Panc1 (cell line): ENCODE measurements at regions not wholly inside any gene's neighbourhood (a gene's known extent, or its start where the extent isn't known, plus 50 kb on each side); places are given as distances from the start of the nearest gene placed in this dataset.

ENCODE experiments used
- ATAC-seq: fragments of 200-7000 bp; cut with Tn5 transposase; 2 replicates; pipeline ENCODE4 v1.9.1; 2020; ENCODE audit warnings: mild to moderate bottlenecking, moderate library complexity
- BruUV-seq: library from RNA; stranded (reverse); fragments of 400-500 nt; replicated peaks from 2 replicates; lab custom pipeline; 2021; lab: Mats Ljungman, UMichigan
- CTCF ChIA-PET: fragments of 300-600 bp; sonication (Branson Sonifier 250); formaldehyde crosslinking; loops from one replicate; lab custom pipeline; 2022; ENCODE audit warnings: antibody characterized with exemption; lab: Charles Lee
- POLR2A ChIA-PET: fragments of 300-600 bp; sonication (Branson Sonifier 250); formaldehyde crosslinking; loops from one replicate; lab custom pipeline; 2022; ENCODE audit warnings: antibody characterized with exemption; lab: Charles Lee
- DNase-seq: peaks from one replicate; pipeline ENCODE4 v3.0.0-alpha.2; 2010; ENCODE audit warnings: low read depth, low spot score
- H3K27ac ChIP-seq: 2 replicates; pipeline ENCODE4 v1.5.1; 2011; ENCODE audit warnings: mild to moderate bottlenecking, low read length, inconsistent platforms
- H3K27me3 ChIP-seq: fragments of 200-500 bp; sonication (Bioruptor generic); 2 replicates; pipeline ENCODE4 v1.6.0; 2014; ENCODE audit warnings: low read length, inconsistent platforms; ENCODE audit not compliant: control insufficient read depth, insufficient read depth
- H3K36me3 ChIP-seq: fragments of 200-500 bp; sonication (Bioruptor generic); 2 replicates; pipeline ENCODE4 v1.5.1; 2014; ENCODE audit warnings: inconsistent platforms, mild to moderate bottlenecking, low read length, moderate library complexity; ENCODE audit not compliant: control insufficient read depth, insufficient read depth
- H3K4me1 ChIP-seq: 2 replicates; pipeline ENCODE4 v1.5.1; 2011; ENCODE audit warnings: inconsistent platforms, mild to moderate bottlenecking, low read length, moderate library complexity; ENCODE audit not compliant: control insufficient read depth, insufficient read depth
- H3K4me3 ChIP-seq, 2 experiments: 2 replicates each; pipeline ENCODE4 v1.5.1; 2011 to 2012; ENCODE audit warnings: low read depth in 2 of 2, low read length in 2 of 2, mild to moderate bottlenecking in 2 of 2, inconsistent platforms in 1 of 2, moderate library complexity in 1 of 2
- H3K9me3 ChIP-seq: fragments of 200-500 bp; sonication (Bioruptor generic); 2 replicates; pipeline ENCODE4 v1.5.1; 2014; ENCODE audit warnings: low read depth, mild to moderate bottlenecking, inconsistent platforms, low read length, moderate library complexity; ENCODE audit not compliant: control insufficient read depth, insufficient read depth
- POLR2AphosphoS5 ChIP-seq: IDR thresholded peaks from 2 replicates; pipeline ENCODE4 v1.6.1; 2012; ENCODE audit warnings: mild to moderate bottlenecking, low read depth, low read length, moderate library complexity
- SIN3A ChIP-seq: IDR thresholded peaks from 2 replicates; pipeline ENCODE4 v1.6.1; 2012; ENCODE audit warnings: low read depth, mild to moderate bottlenecking, low read length, moderate library complexity, borderline replicate concordance; ENCODE audit not compliant: insufficient read depth
- TCF7L2 ChIP-seq: IDR thresholded peaks from 2 replicates; pipeline ENCODE4 v1.6.1; 2011; ENCODE audit warnings: mild to moderate bottlenecking, low read depth, low read length, inconsistent platforms
- in situ Hi-C: cut with HindIII; loops from 2 replicates; pipeline ENCODE4 v1.10.0; 2016; ENCODE audit warnings: low sequenced_read_pairs, low pct_unique_long_range_greater_than_20kb
- intact Hi-C: fragments of 100-400 bp; cut with micrococcal nuclease; formaldehyde crosslinking; loops from one replicate; pipeline ENCODE4 v1.10.0; 2022; ENCODE audit not compliant: unreplicated experiment
- TF ChIP-seq, protein P1 (sequence below), 2 experiments: IDR thresholded peaks; 2 replicates each; pipeline ENCODE4 v1.6.1; 2011 to 2012; ENCODE audit warnings: low read depth in 2 of 2, control low read depth in 1 of 2, low read length in 1 of 2, mild to moderate bottlenecking in 1 of 2, moderate library complexity in 1 of 2; ENCODE audit not compliant: insufficient read depth in 1 of 2
- TF ChIP-seq, protein P2 (sequence below): fragments of 450-650 bp; IDR thresholded peaks from 2 replicates; pipeline ENCODE4 v1.5.1; 2017; ENCODE audit warnings: mild to moderate bottlenecking

DNA sequence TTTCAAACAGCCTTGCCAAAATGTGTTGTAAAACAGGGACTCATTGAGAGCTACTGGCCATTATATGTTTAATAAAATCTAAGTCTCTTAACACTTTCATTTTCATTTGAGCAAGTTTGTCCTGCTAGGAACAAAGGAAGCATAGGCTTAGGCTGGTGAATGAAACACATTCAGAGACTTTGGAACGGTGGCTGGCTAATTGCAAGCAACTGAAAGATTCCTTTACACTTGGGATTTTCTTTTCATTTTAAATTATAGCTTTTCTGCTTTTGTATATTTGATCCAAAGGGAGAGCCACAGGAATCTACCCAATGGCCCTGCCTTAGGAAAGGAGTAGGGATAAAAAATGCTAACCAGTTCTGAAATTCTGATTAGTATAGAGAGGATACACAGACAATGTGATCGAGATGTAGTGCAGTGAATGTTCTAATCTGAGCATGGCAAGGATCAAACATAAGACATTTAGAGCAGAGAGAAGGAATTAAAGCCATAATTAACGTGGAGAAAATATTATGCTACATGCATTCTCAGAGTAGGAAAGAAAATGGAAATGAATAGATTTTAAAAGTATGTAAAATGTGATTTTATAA lies 911.4 kb upstream of the SLC39A10 start:
- intact Hi-C loops (no loop called here), in situ Hi-C loops (no loop called here)
- POLR2A ChIA-PET: no interaction called here
- H3K9me3 ChIP-seq: no peaks in the 10 kb centered on the region
- BruUV-seq: no TSS peak
- no peaks in the 10 kb centered on the region for H3K4me1 ChIP-seq
- H3K36me3 ChIP-seq: no peaks in the 10 kb centered on the region
- H3K27ac ChIP-seq: no peak overlapping the region
- no peak overlapping the region for H3K4me3 ChIP-seq
- DNase-seq (no peak), ATAC-seq (no peak)
- H3K27me3 ChIP-seq: no peaks in the 10 kb centered on the region
- CTCF ChIA-PET: no interaction called here
- TF ChIP-seq SIN3A: no peak
- no peak for TF ChIP-seq POLR2AphosphoS5
- TF ChIP-seq TCF7L2: no peak
- TF ChIP-seq, protein P1, sequence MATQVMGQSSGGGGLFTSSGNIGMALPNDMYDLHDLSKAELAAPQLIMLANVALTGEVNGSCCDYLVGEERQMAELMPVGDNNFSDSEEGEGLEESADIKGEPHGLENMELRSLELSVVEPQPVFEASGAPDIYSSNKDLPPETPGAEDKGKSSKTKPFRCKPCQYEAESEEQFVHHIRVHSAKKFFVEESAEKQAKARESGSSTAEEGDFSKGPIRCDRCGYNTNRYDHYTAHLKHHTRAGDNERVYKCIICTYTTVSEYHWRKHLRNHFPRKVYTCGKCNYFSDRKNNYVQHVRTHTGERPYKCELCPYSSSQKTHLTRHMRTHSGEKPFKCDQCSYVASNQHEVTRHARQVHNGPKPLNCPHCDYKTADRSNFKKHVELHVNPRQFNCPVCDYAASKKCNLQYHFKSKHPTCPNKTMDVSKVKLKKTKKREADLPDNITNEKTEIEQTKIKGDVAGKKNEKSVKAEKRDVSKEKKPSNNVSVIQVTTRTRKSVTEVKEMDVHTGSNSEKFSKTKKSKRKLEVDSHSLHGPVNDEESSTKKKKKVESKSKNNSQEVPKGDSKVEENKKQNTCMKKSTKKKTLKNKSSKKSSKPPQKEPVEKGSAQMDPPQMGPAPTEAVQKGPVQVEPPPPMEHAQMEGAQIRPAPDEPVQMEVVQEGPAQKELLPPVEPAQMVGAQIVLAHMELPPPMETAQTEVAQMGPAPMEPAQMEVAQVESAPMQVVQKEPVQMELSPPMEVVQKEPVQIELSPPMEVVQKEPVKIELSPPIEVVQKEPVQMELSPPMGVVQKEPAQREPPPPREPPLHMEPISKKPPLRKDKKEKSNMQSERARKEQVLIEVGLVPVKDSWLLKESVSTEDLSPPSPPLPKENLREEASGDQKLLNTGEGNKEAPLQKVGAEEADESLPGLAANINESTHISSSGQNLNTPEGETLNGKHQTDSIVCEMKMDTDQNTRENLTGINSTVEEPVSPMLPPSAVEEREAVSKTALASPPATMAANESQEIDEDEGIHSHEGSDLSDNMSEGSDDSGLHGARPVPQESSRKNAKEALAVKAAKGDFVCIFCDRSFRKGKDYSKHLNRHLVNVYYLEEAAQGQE (IDR thresholded peaks at IDR 0.05; ENCODE audit: insufficient read depth in 1 of 2, low read depth in 2 of 2, low read length in 1 of 2): no peak
- TF ChIP-seq, protein P2, sequence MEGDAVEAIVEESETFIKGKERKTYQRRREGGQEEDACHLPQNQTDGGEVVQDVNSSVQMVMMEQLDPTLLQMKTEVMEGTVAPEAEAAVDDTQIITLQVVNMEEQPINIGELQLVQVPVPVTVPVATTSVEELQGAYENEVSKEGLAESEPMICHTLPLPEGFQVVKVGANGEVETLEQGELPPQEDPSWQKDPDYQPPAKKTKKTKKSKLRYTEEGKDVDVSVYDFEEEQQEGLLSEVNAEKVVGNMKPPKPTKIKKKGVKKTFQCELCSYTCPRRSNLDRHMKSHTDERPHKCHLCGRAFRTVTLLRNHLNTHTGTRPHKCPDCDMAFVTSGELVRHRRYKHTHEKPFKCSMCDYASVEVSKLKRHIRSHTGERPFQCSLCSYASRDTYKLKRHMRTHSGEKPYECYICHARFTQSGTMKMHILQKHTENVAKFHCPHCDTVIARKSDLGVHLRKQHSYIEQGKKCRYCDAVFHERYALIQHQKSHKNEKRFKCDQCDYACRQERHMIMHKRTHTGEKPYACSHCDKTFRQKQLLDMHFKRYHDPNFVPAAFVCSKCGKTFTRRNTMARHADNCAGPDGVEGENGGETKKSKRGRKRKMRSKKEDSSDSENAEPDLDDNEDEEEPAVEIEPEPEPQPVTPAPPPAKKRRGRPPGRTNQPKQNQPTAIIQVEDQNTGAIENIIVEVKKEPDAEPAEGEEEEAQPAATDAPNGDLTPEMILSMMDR: no peak

DNA sequence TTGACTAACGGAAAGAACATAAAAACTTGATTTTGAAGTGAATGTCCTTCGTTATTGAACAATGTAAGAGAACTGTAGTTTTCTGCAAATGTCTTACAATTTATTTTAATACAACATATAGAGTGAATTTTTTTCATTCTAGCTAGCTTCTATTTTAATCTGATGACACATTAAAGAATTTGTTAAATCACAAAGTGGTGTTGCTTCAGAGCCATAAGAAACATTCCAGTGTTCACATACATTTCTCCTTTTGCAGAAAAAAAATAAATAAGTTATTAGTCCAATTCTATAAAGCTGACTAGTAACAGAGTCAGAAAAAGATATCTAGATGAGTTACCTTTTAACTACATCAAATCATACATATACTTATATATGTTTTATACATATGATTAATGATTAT lies 914.3 kb upstream of the SLC39A10 start:
- no peak overlapping the region for H3K27ac ChIP-seq
- H3K27me3 ChIP-seq: no peaks in the 10 kb centered on the region
- TF ChIP-seq, protein P2: no peak
- no peaks in the 10 kb centered on the region for H3K4me1 ChIP-seq
- ATAC-seq (no peak), DNase-seq (no peak)
- H3K9me3 ChIP-seq: no peaks in the 10 kb centered on the region
- ChIA-PET CTCF (no interaction called here), POLR2A (no interaction called here)
- H3K36me3 ChIP-seq: no peaks in the 10 kb centered on the region
- no TSS peak for BruUV-seq
- in situ Hi-C loops (no loop called here), intact Hi-C loops (no loop called here)
- no peak overlapping the region for H3K4me3 ChIP-seq
